Smooth muscle cell (in vitro differentiated cells): ENCODE measurements at regions not wholly inside any gene's neighbourhood (a gene's known extent, or its start where the extent isn't known, plus 50 kb on each side); places are given as distances from the start of the nearest gene placed in this dataset.

Experiments used
- DNase-seq: peaks from one replicate; lab custom pipeline; 2025; ENCODE audit not compliant: unreplicated experiment; lab: John Stamatoyannopoulos, UW
- H2AFZ ChIP-seq: fragments of 200-600 bp; sonication (generic); 2 replicates; pipeline ENCODE4 v1.6.0; 2016; ENCODE audit warnings: antibody characterized with exemption, low read depth, mild to moderate bottlenecking
- H3F3A ChIP-seq: fragments of 200-600 bp; sonication (generic); 2 replicates; pipeline ENCODE4 v1.6.0; 2017; ENCODE audit warnings: antibody characterized with exemption, low read depth
- H3K27ac ChIP-seq: fragments of 200-600 bp; sonication (generic); 2 replicates; pipeline ENCODE4 v1.5.1; 2016; ENCODE audit warnings: low read depth, mild to moderate bottlenecking
- H3K27me3 ChIP-seq: fragments of 200-600 bp; sonication (generic); 2 replicates; pipeline ENCODE4 v1.6.1; 2016; ENCODE audit warnings: low read depth, mild to moderate bottlenecking
- H3K36me3 ChIP-seq: fragments of 200-600 bp; sonication (generic); 2 replicates; pipeline ENCODE4 v1.5.1; 2016; ENCODE audit warnings: low read depth
- H3K4me1 ChIP-seq: fragments of 200-600 bp; sonication (generic); 2 replicates; pipeline ENCODE4 v1.5.1; 2016; ENCODE audit warnings: low read depth
- H3K4me2 ChIP-seq: fragments of 200-600 bp; sonication (generic); 2 replicates; pipeline ENCODE4 v1.6.0; 2016; ENCODE audit warnings: mild to moderate bottlenecking
- H3K4me3 ChIP-seq: fragments of 200-600 bp; sonication (generic); 2 replicates; pipeline ENCODE4 v1.5.1; 2016; ENCODE audit warnings: mild to moderate bottlenecking
- H3K79me2 ChIP-seq: fragments of 200-600 bp; sonication (generic); 2 replicates; pipeline ENCODE4 v1.6.0; 2016; ENCODE audit warnings: low read depth, mild to moderate bottlenecking
- H3K9ac ChIP-seq: fragments of 200-600 bp; sonication (generic); 2 replicates; pipeline ENCODE4 v1.6.0; 2016; ENCODE audit warnings: low read depth
- H3K9me3 ChIP-seq: fragments of 200-600 bp; sonication (generic); replicated peaks from 2 replicates; pipeline ENCODE4 v1.5.1; 2016; ENCODE audit warnings: low read depth
- H4K20me1 ChIP-seq: fragments of 200-600 bp; sonication (generic); 2 replicates; pipeline ENCODE4 v1.6.0; 2016; ENCODE audit warnings: low read depth
- WGBS: methylation state at CpG from one replicate; pipeline ENCODE4 v1.1.7; 2016; ENCODE audit warnings: low lambda C conversion rate; 5-methylcytosine and 5-hydroxymethylcytosine counted together
- TF ChIP-seq, protein P1 (sequence below): fragments of 200-600 bp; sonication (generic); IDR thresholded peaks from 2 replicates; pipeline ENCODE4 v1.5.1; 2017; ENCODE audit warnings: borderline replicate concordance, mild to moderate bottlenecking, antibody characterized with exemption; ENCODE audit not compliant: insufficient read depth, poor library complexity, severe bottlenecking

DNA sequence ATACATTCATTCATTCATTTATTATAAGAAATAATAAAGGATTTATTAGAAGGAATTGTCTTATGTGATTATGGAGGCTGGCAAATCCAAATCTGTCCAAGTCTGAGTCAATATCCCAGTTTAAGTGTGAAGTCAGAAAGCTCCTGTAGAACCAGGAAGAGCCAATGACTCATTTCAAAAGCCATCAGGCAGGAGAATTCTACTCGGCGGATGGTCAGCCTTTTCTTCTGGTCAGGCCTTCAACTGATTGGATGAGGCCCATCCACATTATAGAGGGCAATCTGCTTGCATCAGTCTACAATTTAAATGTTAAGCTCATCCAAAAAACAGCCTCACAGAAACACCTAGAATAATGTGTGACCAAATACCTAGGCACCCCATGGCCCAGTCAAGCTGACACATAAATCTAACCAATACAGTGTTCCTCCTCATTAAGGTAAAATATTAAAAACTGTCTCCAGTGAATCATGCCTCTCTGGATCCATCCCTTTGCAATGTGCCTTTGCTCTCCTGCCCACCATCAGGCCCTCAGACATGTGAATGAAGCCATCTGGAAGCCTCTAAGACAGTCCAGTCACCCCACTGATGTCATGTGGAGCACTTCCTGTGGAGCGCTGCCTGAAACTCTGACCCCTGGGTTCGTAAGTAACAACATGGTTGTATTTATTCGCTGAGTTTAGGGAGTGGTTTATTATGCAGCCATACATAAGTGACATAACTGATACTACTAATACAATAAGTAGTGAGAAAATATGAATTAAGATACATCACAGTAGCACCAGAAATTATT, 69.2 kb upstream of the WSB1 start:
- no peak overlapping the region for H3K4me3 ChIP-seq
- TF ChIP-seq, protein P1, sequence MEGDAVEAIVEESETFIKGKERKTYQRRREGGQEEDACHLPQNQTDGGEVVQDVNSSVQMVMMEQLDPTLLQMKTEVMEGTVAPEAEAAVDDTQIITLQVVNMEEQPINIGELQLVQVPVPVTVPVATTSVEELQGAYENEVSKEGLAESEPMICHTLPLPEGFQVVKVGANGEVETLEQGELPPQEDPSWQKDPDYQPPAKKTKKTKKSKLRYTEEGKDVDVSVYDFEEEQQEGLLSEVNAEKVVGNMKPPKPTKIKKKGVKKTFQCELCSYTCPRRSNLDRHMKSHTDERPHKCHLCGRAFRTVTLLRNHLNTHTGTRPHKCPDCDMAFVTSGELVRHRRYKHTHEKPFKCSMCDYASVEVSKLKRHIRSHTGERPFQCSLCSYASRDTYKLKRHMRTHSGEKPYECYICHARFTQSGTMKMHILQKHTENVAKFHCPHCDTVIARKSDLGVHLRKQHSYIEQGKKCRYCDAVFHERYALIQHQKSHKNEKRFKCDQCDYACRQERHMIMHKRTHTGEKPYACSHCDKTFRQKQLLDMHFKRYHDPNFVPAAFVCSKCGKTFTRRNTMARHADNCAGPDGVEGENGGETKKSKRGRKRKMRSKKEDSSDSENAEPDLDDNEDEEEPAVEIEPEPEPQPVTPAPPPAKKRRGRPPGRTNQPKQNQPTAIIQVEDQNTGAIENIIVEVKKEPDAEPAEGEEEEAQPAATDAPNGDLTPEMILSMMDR: no peak
- H3K27me3 ChIP-seq: no peaks in the 10 kb centered on the region
- no peak for DNase-seq
- no peak overlapping the region for H2AFZ ChIP-seq
- no peaks in the 10 kb centered on the region for H3K36me3 ChIP-seq
- H3K4me2 ChIP-seq: no peak overlapping the region
- H4K20me1 ChIP-seq: no peaks in the 10 kb centered on the region
- no peaks in the 10 kb centered on the region for H3F3A ChIP-seq
- no peak overlapping the region for H3K27ac ChIP-seq
- no peaks in the 10 kb centered on the region for H3K79me2 ChIP-seq
- no peaks in the 10 kb centered on the region for H3K4me1 ChIP-seq
- 87% methylated on average over 5 of the region's 5 CpGs for WGBS
- H3K9ac ChIP-seq: no peak overlapping the region
- no peaks in the 10 kb centered on the region for H3K9me3 ChIP-seq

DNA sequence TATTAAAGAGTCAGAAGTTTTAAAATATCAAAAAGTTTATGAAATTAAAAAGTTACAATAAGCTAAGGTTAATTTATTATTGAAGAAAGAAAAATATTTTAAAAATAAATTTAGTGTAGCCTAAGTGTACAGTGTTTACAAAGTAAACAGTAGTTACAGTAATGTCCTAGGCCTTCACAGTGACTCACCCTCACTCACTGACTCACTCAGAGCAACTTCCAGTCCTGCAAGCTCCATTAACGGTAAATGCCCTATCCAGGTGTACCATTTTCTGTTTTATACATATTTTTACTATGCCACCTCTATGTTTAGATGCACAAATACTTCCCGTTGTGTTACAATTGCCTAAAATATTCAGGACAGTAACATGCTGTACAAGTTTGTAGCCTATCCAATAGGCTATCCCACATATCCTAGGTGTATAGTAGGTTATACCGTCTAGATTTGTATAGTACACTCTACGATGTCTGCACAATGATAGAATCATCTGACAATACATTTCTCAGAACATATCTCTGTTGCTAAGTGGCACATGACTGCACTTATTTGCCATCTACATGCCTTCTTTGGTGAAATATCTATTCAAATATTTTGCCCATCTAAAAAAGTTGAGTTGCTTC, 67.2 kb upstream of the WSB1 start:
- H3F3A ChIP-seq: no peaks in the 10 kb centered on the region
- 69% methylated on average over 4 of the region's 4 CpGs for WGBS
- H3K9me3 ChIP-seq: no peaks in the 10 kb centered on the region
- no peak for DNase-seq
- no peak overlapping the region for H3K4me3 ChIP-seq
- H3K4me1 ChIP-seq: no peaks in the 10 kb centered on the region
- no peaks in the 10 kb centered on the region for H4K20me1 ChIP-seq
- no peak overlapping the region for H3K4me2 ChIP-seq
- no peak overlapping the region for H2AFZ ChIP-seq
- no peaks in the 10 kb centered on the region for H3K79me2 ChIP-seq
- no peaks in the 10 kb centered on the region for H3K27me3 ChIP-seq
- H3K36me3 ChIP-seq: no peaks in the 10 kb centered on the region
- no peak overlapping the region for H3K9ac ChIP-seq
- H3K27ac ChIP-seq: peak overlapping the region; percentile 29
- TF ChIP-seq, protein P1: no peak

DNA sequence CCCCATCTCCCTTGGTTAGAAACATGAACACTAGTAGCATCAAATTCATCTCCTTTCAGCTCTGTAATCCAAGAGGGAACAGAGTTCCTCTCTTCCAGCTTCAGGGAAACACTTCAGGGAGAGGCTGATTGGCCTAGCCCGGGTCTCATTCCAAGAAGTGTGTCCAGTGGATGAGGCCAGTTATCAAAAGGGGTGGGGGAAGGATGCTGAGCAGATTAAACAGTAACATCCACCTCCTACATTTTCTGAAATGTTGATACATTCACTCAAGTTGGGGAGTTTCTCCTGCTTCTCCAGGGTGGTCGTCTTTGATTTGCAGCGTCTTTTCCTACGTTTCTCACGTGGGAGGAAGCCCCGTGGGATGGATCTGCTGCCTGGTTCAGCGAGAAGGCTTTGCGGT, 62.9 kb upstream of the WSB1 start:
- 82% methylated on average over 8 of the region's 8 CpGs for WGBS
- TF ChIP-seq, protein P1: no peak
- no peaks in the 10 kb centered on the region for H3K36me3 ChIP-seq
- H3K9me3 ChIP-seq: no peaks in the 10 kb centered on the region
- H2AFZ ChIP-seq: no peak overlapping the region
- no peak for DNase-seq
- no peak overlapping the region for H3K9ac ChIP-seq
- no peaks in the 10 kb centered on the region for H3K27me3 ChIP-seq
- H3F3A ChIP-seq: no peaks in the 10 kb centered on the region
- no peaks in the 10 kb centered on the region for H4K20me1 ChIP-seq
- H3K4me3 ChIP-seq: no peak overlapping the region
- no peak overlapping the region for H3K27ac ChIP-seq
- H3K79me2 ChIP-seq: no peaks in the 10 kb centered on the region
- no peaks in the 10 kb centered on the region for H3K4me1 ChIP-seq
- no peak overlapping the region for H3K4me2 ChIP-seq

DNA sequence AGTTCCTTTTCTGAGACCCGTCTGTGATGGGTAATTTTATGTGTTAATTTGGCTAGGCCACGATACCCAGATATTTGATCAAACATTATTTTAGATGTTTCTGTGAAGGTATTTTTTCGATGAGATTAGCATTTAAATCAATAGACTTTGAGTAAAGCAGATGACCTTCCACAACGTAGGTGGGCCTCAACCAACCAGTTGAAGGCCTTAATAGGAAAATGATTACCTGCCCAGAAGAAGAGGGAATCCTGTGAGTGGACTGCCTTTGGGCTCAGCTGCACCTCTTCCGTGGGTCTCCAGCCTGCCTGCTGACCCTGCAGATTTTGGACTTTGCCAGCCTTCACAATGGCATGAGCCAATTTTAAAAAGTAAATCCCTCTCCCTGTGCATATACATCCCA, 61.6 kb upstream of the WSB1 start:
- WGBS: 76% methylated on average over 5 of the region's 5 CpGs
- DNase-seq: no peak

More for the DNA sequence above, 61.6 kb upstream of the WSB1 start:
- Histone ChIP-seq H3K4me3 (no peak overlapping the region), H3K4me1 (no peaks in the 10 kb centered on the region), H3K4me2 (no peak overlapping the region), H3K9ac (no peak overlapping the region), H4K20me1 (no peaks in the 10 kb centered on the region), H3K36me3 (no peaks in the 10 kb centered on the region), H3F3A (no peaks in the 10 kb centered on the region), H2AFZ (no peak overlapping the region), H3K79me2 (no peaks in the 10 kb centered on the region), H3K27ac (no peak overlapping the region), H3K9me3 (no peaks in the 10 kb centered on the region), H3K27me3 (no peaks in the 10 kb centered on the region)
- TF ChIP-seq, protein P1: no peak
